HFFc6 (cell line): ENCODE measurements at regions not wholly inside any gene's neighbourhood (a gene's known extent, or its start where the extent isn't known, plus 50 kb on each side); places are given as distances from the start of the nearest gene placed in this dataset.

ENCODE experiments used
- DNase-seq: peaks from one replicate; pipeline ENCODE4 v3.0.0-alpha.2; 2018
- H3K27ac Mint-ChIP-seq: 2 replicates; pipeline ENCODE4 v1.8.0; 2020; ENCODE audit warnings: mild to moderate bottlenecking, mixed read lengths
- H3K27me3 Mint-ChIP-seq: 2 replicates; pipeline ENCODE4 v1.8.0; 2021; ENCODE audit warnings: mild to moderate bottlenecking, moderate library complexity, mixed read lengths; ENCODE audit not compliant: insufficient read depth
- H3K36me3 Mint-ChIP-seq: 2 replicates; pipeline ENCODE4 v1.8.0; 2021; ENCODE audit warnings: low read depth, mixed read lengths
- H3K4me1 Mint-ChIP-seq: 2 replicates; pipeline ENCODE4 v1.8.0; 2020; ENCODE audit warnings: low read depth, mixed read lengths
- H3K4me3 Mint-ChIP-seq: 2 replicates; pipeline ENCODE4 v1.8.0; 2020; ENCODE audit warnings: mild to moderate bottlenecking, moderate library complexity, mixed read lengths
- H3K9me3 Mint-ChIP-seq: 2 replicates; pipeline ENCODE4 v1.8.0; 2020; ENCODE audit warnings: mild to moderate bottlenecking, mixed read lengths
- CTCF ChIP-seq: fragments of 200-600 bp; sonication (generic); IDR thresholded peaks from 2 replicates; pipeline ENCODE4 v1.5.0; 2021; ENCODE audit warnings: antibody characterized with exemption, mild to moderate bottlenecking

GRCh38 chr10:106341356-106341755, 823.1 kb downstream of the SORCS1 start:
- no peaks in the 10 kb centered on the region for H3K4me1 Mint-ChIP-seq
- no peak overlapping the region for H3K27ac Mint-ChIP-seq
- H3K9me3 Mint-ChIP-seq, result no peaks in the 10 kb centered on the region
- no peaks in the 10 kb centered on the region for H3K27me3 Mint-ChIP-seq
- no peak for TF ChIP-seq CTCF
- DNase-seq, result no peak
- no peaks in the 10 kb centered on the region for H3K36me3 Mint-ChIP-seq
- H3K4me3 Mint-ChIP-seq, result no peak overlapping the region

GRCh38 chr10:106338486-106338885, 826.0 kb downstream of the SORCS1 start:
- Mint-ChIP-seq H3K36me3 (no peaks in the 10 kb centered on the region), H3K9me3 (no peaks in the 10 kb centered on the region), H3K4me1 (no peaks in the 10 kb centered on the region), H3K27me3 (no peaks in the 10 kb centered on the region), H3K27ac (no peak overlapping the region), H3K4me3 (no peak overlapping the region)
- no peak for TF ChIP-seq CTCF
- DNase-seq, result no peak

GRCh38 chr10:106336874-106337273, 827.6 kb downstream of the SORCS1 start:
- H3K27me3 Mint-ChIP-seq, result no peaks in the 10 kb centered on the region
- H3K4me3 Mint-ChIP-seq, result no peak overlapping the region
- no peaks in the 10 kb centered on the region for H3K9me3 Mint-ChIP-seq
- no peaks in the 10 kb centered on the region for H3K36me3 Mint-ChIP-seq
- TF ChIP-seq CTCF, result no peak
- H3K27ac Mint-ChIP-seq, result no peak overlapping the region
- H3K4me1 Mint-ChIP-seq, result no peaks in the 10 kb centered on the region
- no peak for DNase-seq

GRCh38 chr10:106327747-106328146, 836.8 kb downstream of the SORCS1 start:
- DNase-seq, result no peak
- no peak overlapping the region for H3K27ac Mint-ChIP-seq
- H3K4me1 Mint-ChIP-seq, result no peaks in the 10 kb centered on the region
- no peaks in the 10 kb centered on the region for H3K27me3 Mint-ChIP-seq
- no peak overlapping the region for H3K4me3 Mint-ChIP-seq
- TF ChIP-seq CTCF, result no peak
- peaks cover 43% of the 10 kb centered on the region for H3K9me3 Mint-ChIP-seq
- peaks cover 7% of the 10 kb centered on the region for H3K36me3 Mint-ChIP-seq

GRCh38 chr10:106320876-106321275, 843.6 kb downstream of the SORCS1 start:
- no peak for TF ChIP-seq CTCF
- Mint-ChIP-seq H3K27me3 (0 out of 2 replicates have a peak, but pooled peaks cover 1% of the 10 kb centered on the region), H3K27ac (no peak overlapping the region), H3K4me1 (no peaks in the 10 kb centered on the region), H3K36me3 (no peaks in the 10 kb centered on the region; the same call in 1 of the 2 replicates), H3K9me3 (peaks cover 2% of the 10 kb centered on the region), H3K4me3 (no peak overlapping the region)
- no peak for DNase-seq

GRCh38 chr10:106320078-106320477, 844.4 kb downstream of the SORCS1 start:
- Mint-ChIP-seq H3K36me3 (no peaks in the 10 kb centered on the region), H3K9me3 (no peaks in the 10 kb centered on the region), H3K4me3 (no peak overlapping the region), H3K27me3 (0 out of 2 replicates have a peak, but pooled peaks cover 1% of the 10 kb centered on the region), H3K27ac (no peak overlapping the region), H3K4me1 (no peaks in the 10 kb centered on the region)
- no peak for TF ChIP-seq CTCF
- DNase-seq, result no peak
